HG03442 (cell line): ENCODE measurements at regions not wholly inside any gene's neighbourhood (a gene's known extent, or its start where the extent isn't known, plus 50 kb on each side); places are given as distances from the start of the nearest gene placed in this dataset.

ENCODE experiments used
- ATAC-seq: cut with Tn5 transposase; IDR thresholded peaks from one replicate; pipeline ENCODE4 v1.9.1; 2021; ENCODE audit warnings: mild to moderate bottlenecking, moderate library complexity; ENCODE audit not compliant: unreplicated experiment

DNA sequence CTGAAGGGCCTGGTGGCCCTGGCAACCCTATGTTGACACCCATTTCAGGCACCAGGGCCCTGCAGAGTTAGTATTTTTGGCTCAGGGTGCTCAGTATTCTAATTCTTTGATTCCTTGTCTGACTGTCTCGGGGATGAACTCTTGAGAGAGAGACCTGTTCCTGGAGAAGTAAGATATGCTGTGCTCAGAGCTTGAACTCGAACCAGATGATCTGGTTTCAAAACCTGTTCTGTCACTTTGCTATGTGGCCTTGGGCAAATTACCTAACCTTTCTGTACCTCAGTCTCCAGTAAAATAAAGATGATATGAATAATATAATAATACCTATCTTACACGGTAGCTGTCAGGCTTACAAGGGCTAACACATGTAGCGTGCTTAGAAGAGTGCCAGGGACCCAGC lies 294.2 kb downstream of the DYSF start:
- ATAC-seq = no peak

DNA sequence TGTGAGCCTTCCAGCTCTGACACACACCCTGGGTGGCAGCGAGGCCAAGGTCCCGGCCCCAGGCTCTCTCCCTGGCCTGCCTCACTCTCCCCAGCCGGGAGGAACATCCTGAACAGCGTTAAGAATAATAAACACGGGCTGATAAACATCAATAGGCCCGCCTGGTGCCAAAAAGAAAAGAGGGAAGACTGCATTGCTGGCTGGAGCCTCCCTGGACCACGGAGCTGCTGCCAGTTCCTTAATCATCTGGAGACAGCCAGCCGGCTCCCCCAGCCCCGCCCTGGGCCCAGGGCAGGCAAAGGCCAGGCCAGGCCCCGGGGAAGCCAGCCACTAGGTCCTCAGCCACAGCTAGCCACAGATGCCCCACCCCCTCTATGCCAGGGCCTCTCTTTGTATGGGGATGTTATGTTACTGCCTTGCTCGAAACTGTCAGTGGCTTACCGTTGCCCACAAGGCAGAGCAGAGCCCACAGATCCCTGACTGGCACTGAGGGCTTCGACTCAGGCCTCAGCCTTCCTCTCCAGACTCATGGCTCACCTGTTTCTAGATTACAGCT lies 293.7 kb downstream of the DYSF start:
- no peak for ATAC-seq

DNA sequence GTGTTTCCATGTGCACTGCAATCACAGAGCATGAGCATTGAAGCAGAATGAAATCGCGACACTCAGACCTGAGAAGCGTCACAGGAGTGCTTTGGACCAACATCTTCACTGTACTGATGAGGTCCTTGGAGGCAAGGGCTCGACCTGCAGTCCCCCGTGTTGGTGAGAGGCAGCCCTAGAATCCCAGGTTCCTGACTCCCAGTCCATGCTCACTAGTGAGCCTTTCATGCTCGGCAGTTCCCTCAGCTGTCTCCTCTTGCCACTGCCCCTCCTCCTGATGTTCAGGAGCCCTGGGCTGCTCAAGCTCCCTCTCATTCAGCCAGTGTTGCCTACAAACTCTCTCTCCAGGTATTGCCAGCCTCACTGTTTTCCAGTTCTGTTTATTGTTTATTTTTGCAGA lies 291.4 kb downstream of the DYSF start:
- ATAC-seq = no peak

DNA sequence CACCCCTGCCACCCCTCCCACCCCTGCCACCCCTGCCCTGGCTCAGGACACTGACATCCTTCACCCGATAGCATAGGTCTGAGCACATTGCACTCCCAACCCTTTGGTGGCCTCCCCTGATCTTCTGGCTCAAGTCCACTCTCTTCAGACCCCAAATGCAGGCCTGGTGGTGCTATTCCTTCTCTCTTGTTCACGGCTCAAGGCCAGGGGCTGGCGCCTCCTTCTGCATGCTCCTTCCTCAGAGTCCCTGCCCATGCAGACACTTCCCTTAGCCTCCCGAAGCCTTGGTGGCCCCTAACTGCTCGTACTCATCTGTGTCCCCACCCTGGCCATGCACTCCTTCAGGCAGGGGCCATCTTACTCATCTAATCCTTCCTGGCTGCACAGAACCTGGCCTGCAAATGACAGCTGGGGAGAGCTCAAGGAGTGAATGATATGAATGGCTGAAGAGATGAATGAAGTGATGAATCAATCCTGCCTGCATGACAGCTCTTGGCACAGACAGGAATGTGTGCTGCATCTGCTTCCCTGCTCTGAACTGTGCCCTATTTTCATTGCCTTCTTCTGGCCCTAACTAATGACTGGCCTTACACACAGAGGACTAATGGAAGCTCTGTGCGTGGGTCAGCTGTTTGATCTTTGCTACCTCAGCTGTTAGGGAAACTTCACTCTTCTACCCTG lies 290.8 kb downstream of the DYSF start:
- ATAC-seq = no peak

DNA sequence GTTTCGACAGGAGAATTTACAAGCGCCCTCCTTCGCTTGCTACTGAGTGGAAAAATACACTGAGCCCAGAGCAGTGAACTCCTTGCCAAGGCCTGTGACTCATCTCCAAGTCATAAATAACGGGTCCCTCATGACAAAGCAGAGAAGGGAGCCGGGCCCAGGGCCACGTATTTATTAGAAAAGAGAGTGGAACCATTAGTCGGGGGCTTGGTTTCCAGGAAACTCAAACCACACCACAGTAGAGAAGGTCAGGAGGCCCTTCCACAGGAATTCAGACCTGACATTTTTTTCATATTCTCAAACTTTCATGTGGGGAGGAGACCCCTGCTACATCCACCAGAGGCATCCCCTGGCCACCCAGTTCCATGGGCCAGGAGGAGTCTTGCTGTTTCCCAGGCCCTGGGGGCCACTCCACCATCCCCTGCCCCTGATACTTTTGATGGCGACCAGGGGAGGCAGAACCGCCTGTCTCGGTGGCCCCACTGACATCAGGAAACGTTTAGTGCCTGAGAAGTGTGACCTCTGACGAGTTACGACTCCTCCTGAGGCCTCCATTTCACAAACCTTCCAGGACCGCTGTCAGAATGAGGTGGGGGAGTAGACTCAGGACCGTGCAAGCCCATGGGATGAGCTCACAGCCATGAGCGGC lies 289.7 kb downstream of the DYSF start:
- no peak for ATAC-seq

DNA sequence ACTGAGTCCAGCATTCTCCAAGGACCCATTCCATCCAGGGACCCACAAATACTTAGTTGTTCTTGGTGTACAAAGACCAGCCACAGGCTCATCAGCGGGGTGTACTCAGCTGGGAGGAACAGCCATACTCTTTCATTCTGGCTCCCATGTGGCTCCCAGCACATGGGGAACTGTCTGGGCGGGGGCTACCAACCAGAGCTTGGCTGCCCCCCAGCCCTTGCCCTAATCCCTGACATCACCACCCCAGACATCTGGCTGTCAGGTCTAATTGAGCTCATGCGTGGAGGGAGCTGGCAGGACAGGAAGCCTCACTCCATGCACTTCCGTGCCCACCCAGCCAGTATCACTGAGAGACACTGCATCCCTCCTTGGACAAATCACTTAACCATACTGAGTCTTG lies 283.6 kb downstream of the DYSF start:
- ATAC-seq = no peak

DNA sequence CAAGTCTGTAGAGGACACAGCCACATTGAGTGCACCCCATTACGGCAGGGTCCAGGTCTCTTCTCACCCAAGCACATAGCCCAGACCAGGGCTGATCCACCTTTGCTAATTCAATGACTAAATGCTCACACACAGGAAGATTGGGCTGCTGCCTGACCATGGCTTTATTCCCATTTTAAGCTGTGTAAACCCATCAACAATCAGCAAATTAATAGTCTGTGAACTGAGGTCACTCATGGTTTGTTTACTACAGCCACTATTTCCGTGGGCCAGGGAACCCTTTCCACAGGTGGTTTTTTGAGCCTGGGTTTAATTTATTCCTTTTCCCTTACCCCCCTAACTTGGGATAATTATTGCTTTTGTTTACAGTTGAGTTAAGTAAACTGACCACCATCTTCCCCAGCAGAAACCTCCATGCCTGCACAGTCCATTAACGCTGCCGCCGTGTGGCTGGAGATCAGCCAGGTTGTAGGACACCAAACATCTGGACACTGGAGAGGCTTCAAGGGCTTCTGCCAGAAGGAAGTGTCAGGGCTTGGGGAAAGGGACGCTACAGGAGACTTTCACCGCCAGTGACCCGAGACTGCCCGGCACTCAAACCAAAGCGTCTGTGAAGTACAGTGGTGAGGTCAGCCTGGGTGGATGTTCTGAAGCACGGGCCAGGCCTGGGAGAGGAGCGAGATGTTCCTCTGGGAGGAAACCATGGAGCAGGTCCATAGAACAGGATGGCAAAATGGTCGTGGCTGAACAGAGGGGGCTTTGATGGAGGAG lies 282.9 kb downstream of the DYSF start:
- no peak for ATAC-seq
